WTC11 (cell line): ENCODE measurements at regions not wholly inside any gene's neighbourhood (a gene's known extent, or its start where the extent isn't known, plus 50 kb on each side); places are given as distances from the start of the nearest gene placed in this dataset.

Experiments used
- CREB1 ChIP-seq: sonication (generic); formaldehyde crosslinking; IDR thresholded peaks from 2 replicates; pipeline ENCODE4 v1.8.0; 2023; ENCODE audit warnings: mild to moderate bottlenecking, missing genetic modification reagents
- E2F1 ChIP-seq: sonication (generic); formaldehyde crosslinking; IDR thresholded peaks from 2 replicates; pipeline ENCODE4 v1.8.0; 2022; ENCODE audit warnings: mild to moderate bottlenecking, missing genetic modification reagents
- IRF2 ChIP-seq: sonication (generic); formaldehyde crosslinking; IDR thresholded peaks from 2 replicates; pipeline ENCODE4 v1.8.0; 2022; ENCODE audit warnings: low read depth, missing genetic modification reagents, borderline replicate concordance
- JAZF1 ChIP-seq: fragments of 250-450 bp; sonication (Bioruptor Pico); IDR thresholded peaks from 2 replicates; pipeline ENCODE4 v1.9.0; 2021; ENCODE audit warnings: moderate library complexity, mild to moderate bottlenecking, inconsistent platforms
- SP1 ChIP-seq: sonication (generic); formaldehyde crosslinking; conservative IDR thresholded peaks from 2 replicates; pipeline ENCODE4 v1.8.1; 2022; ENCODE audit warnings: missing genetic modification reagents
- TCF7 ChIP-seq: sonication (generic); formaldehyde crosslinking; IDR thresholded peaks from 2 replicates; pipeline ENCODE4 v1.8.0; 2022; ENCODE audit warnings: mild to moderate bottlenecking, low read depth, missing genetic modification reagents, moderate library complexity
- TP53 ChIP-seq: sonication (generic); formaldehyde crosslinking; IDR thresholded peaks from 2 replicates; pipeline ENCODE4 v1.8.1; 2023; ENCODE audit warnings: mild to moderate bottlenecking, missing genetic modification reagents
- ZNF317 ChIP-seq: sonication (generic); formaldehyde crosslinking; IDR thresholded peaks from 2 replicates; pipeline ENCODE4 v1.8.1; 2023; ENCODE audit warnings: low read depth, mild to moderate bottlenecking, moderate library complexity, missing genetic modification reagents, borderline replicate concordance
- ZNF396 ChIP-seq: fragments of 250-450 bp; sonication (Bioruptor Pico); IDR thresholded peaks from 2 replicates; pipeline ENCODE4 v1.8.0; 2021; ENCODE audit warnings: mild to moderate bottlenecking, moderate library complexity, borderline replicate concordance
- ZSCAN18 ChIP-seq: fragments of 250-450 bp; sonication (Bioruptor Pico); IDR thresholded peaks from 2 replicates; pipeline ENCODE4 v2.1.2; 2022; ENCODE audit warnings: mild to moderate bottlenecking, moderate library complexity
- TF ChIP-seq, protein P1 (sequence below): sonication (generic); formaldehyde crosslinking; IDR thresholded peaks from 2 replicates; pipeline ENCODE4 v1.8.0; 2022; ENCODE audit warnings: mild to moderate bottlenecking, missing genetic modification reagents
- TF ChIP-seq, protein P2 (sequence below): fragments of 200-600 bp; IDR thresholded peaks from 2 replicates; pipeline ENCODE4 v1.8.0; 2022; ENCODE audit warnings: antibody characterized with exemption
- TF ChIP-seq, protein P3 (sequence below): sonication (generic); formaldehyde crosslinking; IDR thresholded peaks from 2 replicates; pipeline ENCODE4 v1.8.1; 2023; ENCODE audit warnings: mild to moderate bottlenecking, missing genetic modification reagents, moderate library complexity

DNA sequence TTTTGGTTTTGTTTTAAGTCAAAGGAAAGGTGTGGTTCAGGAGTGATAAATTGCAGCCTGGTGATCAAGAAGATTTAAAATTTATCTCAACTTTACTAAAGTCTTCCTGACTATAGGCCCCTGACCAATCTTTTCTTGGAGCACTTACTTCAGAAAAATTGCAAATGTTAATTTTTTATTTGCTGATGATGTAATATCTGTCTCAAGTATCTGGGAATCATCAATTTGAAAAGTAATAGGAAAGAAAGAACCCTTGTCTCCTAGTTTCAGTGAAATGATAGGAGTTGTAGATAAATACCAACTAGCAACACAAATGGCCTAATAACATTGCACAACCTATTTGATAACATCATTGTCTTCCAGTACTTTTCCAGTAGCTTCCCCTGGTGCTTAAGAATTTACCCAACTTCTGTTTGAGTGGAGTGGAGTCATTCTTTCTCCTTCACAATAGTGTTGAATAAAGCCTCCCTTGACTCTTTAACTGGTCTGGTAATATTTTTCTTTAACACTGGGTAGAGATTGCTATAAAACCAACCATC lies 648.3 kb upstream of the ADGRB3 start:
- TF ChIP-seq, protein P1, sequence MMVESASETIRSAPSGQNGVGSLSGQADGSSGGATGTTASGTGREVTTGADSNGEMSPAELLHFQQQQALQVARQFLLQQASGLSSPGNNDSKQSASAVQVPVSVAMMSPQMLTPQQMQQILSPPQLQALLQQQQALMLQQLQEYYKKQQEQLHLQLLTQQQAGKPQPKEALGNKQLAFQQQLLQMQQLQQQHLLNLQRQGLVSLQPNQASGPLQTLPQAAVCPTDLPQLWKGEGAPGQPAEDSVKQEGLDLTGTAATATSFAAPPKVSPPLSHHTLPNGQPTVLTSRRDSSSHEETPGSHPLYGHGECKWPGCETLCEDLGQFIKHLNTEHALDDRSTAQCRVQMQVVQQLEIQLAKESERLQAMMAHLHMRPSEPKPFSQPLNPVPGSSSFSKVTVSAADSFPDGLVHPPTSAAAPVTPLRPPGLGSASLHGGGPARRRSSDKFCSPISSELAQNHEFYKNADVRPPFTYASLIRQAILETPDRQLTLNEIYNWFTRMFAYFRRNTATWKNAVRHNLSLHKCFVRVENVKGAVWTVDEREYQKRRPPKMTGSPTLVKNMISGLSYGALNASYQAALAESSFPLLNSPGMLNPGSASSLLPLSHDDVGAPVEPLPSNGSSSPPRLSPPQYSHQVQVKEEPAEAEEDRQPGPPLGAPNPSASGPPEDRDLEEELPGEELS (CRISPR knock-in tag), result no peak
- TF ChIP-seq, protein P2, sequence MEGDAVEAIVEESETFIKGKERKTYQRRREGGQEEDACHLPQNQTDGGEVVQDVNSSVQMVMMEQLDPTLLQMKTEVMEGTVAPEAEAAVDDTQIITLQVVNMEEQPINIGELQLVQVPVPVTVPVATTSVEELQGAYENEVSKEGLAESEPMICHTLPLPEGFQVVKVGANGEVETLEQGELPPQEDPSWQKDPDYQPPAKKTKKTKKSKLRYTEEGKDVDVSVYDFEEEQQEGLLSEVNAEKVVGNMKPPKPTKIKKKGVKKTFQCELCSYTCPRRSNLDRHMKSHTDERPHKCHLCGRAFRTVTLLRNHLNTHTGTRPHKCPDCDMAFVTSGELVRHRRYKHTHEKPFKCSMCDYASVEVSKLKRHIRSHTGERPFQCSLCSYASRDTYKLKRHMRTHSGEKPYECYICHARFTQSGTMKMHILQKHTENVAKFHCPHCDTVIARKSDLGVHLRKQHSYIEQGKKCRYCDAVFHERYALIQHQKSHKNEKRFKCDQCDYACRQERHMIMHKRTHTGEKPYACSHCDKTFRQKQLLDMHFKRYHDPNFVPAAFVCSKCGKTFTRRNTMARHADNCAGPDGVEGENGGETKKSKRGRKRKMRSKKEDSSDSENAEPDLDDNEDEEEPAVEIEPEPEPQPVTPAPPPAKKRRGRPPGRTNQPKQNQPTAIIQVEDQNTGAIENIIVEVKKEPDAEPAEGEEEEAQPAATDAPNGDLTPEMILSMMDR, result no peak
- TF ChIP-seq ZNF317 (CRISPR knock-in tag), result no peak
- TF ChIP-seq, protein P3, sequence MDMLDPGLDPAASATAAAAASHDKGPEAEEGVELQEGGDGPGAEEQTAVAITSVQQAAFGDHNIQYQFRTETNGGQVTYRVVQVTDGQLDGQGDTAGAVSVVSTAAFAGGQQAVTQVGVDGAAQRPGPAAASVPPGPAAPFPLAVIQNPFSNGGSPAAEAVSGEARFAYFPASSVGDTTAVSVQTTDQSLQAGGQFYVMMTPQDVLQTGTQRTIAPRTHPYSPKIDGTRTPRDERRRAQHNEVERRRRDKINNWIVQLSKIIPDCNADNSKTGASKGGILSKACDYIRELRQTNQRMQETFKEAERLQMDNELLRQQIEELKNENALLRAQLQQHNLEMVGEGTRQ (CRISPR knock-in tag), result no peak
- no peak for TF ChIP-seq TP53 (CRISPR knock-in tag)
- no peak for TF ChIP-seq CREB1 (CRISPR knock-in tag)
- TF ChIP-seq E2F1 (CRISPR knock-in tag), result no peak
- no peak for TF ChIP-seq SP1 (CRISPR knock-in tag)
- TF ChIP-seq IRF2 (CRISPR knock-in tag), result no peak
- no peak for TF ChIP-seq TCF7 (CRISPR knock-in tag)
- no peak for TF ChIP-seq ZNF396
- no peak for TF ChIP-seq ZSCAN18
- no peak for TF ChIP-seq JAZF1 (CRISPR knock-in tag)
